WTC11 (cell line): ENCODE measurements at regions not wholly inside any gene's neighbourhood (a gene's known extent, or its start where the extent isn't known, plus 50 kb on each side); places are given as distances from the start of the nearest gene placed in this dataset.

Experiments used
- CBFB ChIP-seq: sonication (generic); formaldehyde crosslinking; IDR thresholded peaks from 2 replicates; pipeline ENCODE4 v1.8.1; 2022; ENCODE audit warnings: mild to moderate bottlenecking, low read depth, missing genetic modification reagents
- NFE2L1 ChIP-seq: sonication (generic); formaldehyde crosslinking; IDR thresholded peaks from 2 replicates; pipeline ENCODE4 v1.8.1; 2023; ENCODE audit warnings: missing genetic modification reagents
- TP53 ChIP-seq: sonication (generic); formaldehyde crosslinking; IDR thresholded peaks from 2 replicates; pipeline ENCODE4 v1.8.1; 2023; ENCODE audit warnings: mild to moderate bottlenecking, missing genetic modification reagents
- TF ChIP-seq, protein P1 (sequence below): fragments of 200-600 bp; IDR thresholded peaks from 2 replicates; pipeline ENCODE4 v1.8.0; 2022; ENCODE audit warnings: antibody characterized with exemption
- TF ChIP-seq, protein P2 (sequence below): sonication (generic); formaldehyde crosslinking; IDR thresholded peaks from 2 replicates; pipeline ENCODE4 v1.8.1; 2022; ENCODE audit warnings: low read depth, missing genetic modification reagents, borderline replicate concordance
- TF ChIP-seq, protein P3 (sequence below): sonication (generic); formaldehyde crosslinking; IDR thresholded peaks from 2 replicates; pipeline ENCODE4 v1.8.0; 2022; ENCODE audit warnings: mild to moderate bottlenecking, missing genetic modification reagents

DNA sequence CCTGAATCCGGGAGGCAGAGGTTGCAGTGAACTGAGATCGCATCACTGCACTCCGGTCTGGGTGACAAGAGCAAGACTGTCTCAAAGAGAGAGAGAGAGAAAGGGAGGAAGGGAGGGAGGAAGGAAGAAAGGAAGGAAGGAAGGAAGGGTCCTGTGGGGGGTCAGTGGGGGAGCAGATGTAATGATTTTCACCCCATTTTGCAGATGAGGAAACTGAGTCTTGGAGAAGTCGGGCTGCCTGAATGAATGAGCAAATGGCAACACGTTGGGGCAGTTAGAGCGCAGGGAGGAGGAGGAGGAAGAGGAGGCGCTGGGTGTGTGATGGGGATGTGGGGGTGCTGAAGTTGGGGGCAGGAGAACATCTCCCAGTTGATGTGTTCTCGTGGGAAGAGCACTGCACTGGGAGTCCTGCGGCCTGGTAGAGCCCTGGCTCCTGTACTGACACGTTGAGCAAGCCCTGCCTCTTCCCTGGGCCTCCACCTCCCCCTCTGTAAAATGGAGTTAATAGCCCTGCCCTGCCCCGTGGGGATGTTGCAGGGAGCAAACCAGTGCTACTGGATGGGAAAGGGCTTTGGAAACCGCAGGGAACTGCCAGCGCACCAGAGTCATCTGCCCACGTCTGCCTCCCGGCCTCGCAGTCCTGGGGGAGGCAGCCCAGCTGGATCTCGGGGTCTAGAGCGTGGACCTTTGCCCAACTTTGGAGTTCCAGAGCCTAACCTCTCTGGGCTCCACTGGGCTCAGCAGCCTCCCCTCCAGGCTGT, 103.2 kb upstream of the CASZ1 start:
- no peak for TF ChIP-seq CBFB (CRISPR knock-in tag)
- no peak for TF ChIP-seq NFE2L1
- TF ChIP-seq, protein P1, sequence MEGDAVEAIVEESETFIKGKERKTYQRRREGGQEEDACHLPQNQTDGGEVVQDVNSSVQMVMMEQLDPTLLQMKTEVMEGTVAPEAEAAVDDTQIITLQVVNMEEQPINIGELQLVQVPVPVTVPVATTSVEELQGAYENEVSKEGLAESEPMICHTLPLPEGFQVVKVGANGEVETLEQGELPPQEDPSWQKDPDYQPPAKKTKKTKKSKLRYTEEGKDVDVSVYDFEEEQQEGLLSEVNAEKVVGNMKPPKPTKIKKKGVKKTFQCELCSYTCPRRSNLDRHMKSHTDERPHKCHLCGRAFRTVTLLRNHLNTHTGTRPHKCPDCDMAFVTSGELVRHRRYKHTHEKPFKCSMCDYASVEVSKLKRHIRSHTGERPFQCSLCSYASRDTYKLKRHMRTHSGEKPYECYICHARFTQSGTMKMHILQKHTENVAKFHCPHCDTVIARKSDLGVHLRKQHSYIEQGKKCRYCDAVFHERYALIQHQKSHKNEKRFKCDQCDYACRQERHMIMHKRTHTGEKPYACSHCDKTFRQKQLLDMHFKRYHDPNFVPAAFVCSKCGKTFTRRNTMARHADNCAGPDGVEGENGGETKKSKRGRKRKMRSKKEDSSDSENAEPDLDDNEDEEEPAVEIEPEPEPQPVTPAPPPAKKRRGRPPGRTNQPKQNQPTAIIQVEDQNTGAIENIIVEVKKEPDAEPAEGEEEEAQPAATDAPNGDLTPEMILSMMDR, result no peak
- TF ChIP-seq, protein P2, sequence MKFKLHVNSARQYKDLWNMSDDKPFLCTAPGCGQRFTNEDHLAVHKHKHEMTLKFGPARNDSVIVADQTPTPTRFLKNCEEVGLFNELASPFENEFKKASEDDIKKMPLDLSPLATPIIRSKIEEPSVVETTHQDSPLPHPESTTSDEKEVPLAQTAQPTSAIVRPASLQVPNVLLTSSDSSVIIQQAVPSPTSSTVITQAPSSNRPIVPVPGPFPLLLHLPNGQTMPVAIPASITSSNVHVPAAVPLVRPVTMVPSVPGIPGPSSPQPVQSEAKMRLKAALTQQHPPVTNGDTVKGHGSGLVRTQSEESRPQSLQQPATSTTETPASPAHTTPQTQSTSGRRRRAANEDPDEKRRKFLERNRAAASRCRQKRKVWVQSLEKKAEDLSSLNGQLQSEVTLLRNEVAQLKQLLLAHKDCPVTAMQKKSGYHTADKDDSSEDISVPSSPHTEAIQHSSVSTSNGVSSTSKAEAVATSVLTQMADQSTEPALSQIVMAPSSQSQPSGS (CRISPR knock-in tag), result no peak
- TF ChIP-seq, protein P3, sequence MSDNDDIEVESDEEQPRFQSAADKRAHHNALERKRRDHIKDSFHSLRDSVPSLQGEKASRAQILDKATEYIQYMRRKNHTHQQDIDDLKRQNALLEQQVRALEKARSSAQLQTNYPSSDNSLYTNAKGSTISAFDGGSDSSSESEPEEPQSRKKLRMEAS, result no peak
- TF ChIP-seq TP53 (CRISPR knock-in tag), result no peak
